GM23338 (cell line): ENCODE measurements at regions not wholly inside any gene's neighbourhood (a gene's known extent, or its start where the extent isn't known, plus 50 kb on each side); places are given as distances from the start of the nearest gene placed in this dataset.

Experiments used
- ATAC-seq: fragments of 200-7000 bp; cut with Tn5 transposase; 3 replicates; pipeline ENCODE4 v1.9.1; 2020
- DNase-seq: peaks from one replicate; pipeline ENCODE4 v3.0.0-alpha.2; 2015; ENCODE audit warnings: low spot score
- H2AFZ ChIP-seq: fragments of 200-600 bp; sonication (generic); 2 replicates; pipeline ENCODE4 v1.8.0; 2016; ENCODE audit warnings: antibody characterized with exemption, mild to moderate bottlenecking, moderate library complexity
- H3F3A ChIP-seq: fragments of 200-600 bp; sonication (generic); replicated peaks from 2 replicates; pipeline ENCODE4 v1.8.0; 2017; ENCODE audit warnings: antibody characterized with exemption, mixed run types, low read depth
- H3K27ac ChIP-seq: fragments of 200-600 bp; sonication (generic); 2 replicates; pipeline ENCODE4 v1.6.1; 2016; ENCODE audit warnings: low read depth
- H3K27me3 ChIP-seq: fragments of 200-600 bp; sonication (generic); 2 replicates; pipeline ENCODE4 v1.8.0; 2016; ENCODE audit warnings: mild to moderate bottlenecking, mixed run types, moderate library complexity; ENCODE audit not compliant: insufficient read depth
- H3K36me3 ChIP-seq: fragments of 200-600 bp; sonication (generic); 2 replicates; pipeline ENCODE4 v1.8.0; 2016; ENCODE audit warnings: mild to moderate bottlenecking; ENCODE audit not compliant: insufficient read depth
- H3K4me1 ChIP-seq: fragments of 200-600 bp; sonication (generic); 2 replicates; pipeline ENCODE4 v1.8.0; 2016; ENCODE audit warnings: mild to moderate bottlenecking, moderate library complexity; ENCODE audit not compliant: insufficient read depth
- H3K4me2 ChIP-seq: fragments of 200-600 bp; sonication (generic); 2 replicates; pipeline ENCODE4 v1.7.1; 2017; ENCODE audit warnings: mixed run types
- H3K4me3 ChIP-seq: fragments of 200-600 bp; sonication (generic); 2 replicates; pipeline ENCODE4 v1.6.1; 2016; ENCODE audit warnings: mixed run types
- H3K79me2 ChIP-seq: fragments of 200-600 bp; sonication (generic); replicated peaks from 2 replicates; pipeline ENCODE4 v1.8.0; 2017; ENCODE audit warnings: mild to moderate bottlenecking; ENCODE audit not compliant: insufficient read depth
- H3K9me2 ChIP-seq: fragments of 200-600 bp; sonication (generic); 2 replicates; pipeline ENCODE4 v1.8.0; 2017; ENCODE audit not compliant: insufficient read depth
- H4K20me1 ChIP-seq: fragments of 200-600 bp; sonication (generic); replicated peaks from 2 replicates; pipeline ENCODE4 v1.8.0; 2017; ENCODE audit warnings: mild to moderate bottlenecking; ENCODE audit not compliant: insufficient read depth
- H3K27ac Mint-ChIP-seq: 2 replicates; pipeline ENCODE4 v1.8.0; 2020; ENCODE audit warnings: inconsistent platforms, mild to moderate bottlenecking, moderate library complexity, mixed read lengths
- H3K27me3 Mint-ChIP-seq: 3 replicates; pipeline ENCODE4 v1.8.0; 2022; ENCODE audit warnings: low read depth, mild to moderate bottlenecking, moderate library complexity, mixed read lengths, inconsistent platforms; ENCODE audit not compliant: insufficient read depth, poor library complexity
- H3K36me3 Mint-ChIP-seq: 3 replicates; pipeline ENCODE4 v1.8.0; 2021; ENCODE audit warnings: low read depth, mild to moderate bottlenecking, inconsistent platforms, moderate library complexity, mixed read lengths
- H3K4me1 Mint-ChIP-seq: 3 replicates; pipeline ENCODE4 v1.8.0; 2020; ENCODE audit warnings: mild to moderate bottlenecking, inconsistent platforms, mixed read lengths
- H3K4me3 Mint-ChIP-seq: 3 replicates; pipeline ENCODE4 v1.8.0; 2021; ENCODE audit warnings: moderate library complexity, mild to moderate bottlenecking, inconsistent platforms, mixed read lengths
- H3K9me3 Mint-ChIP-seq: 3 replicates; pipeline ENCODE4 v1.8.0; 2020; ENCODE audit warnings: moderate library complexity, mild to moderate bottlenecking, inconsistent platforms, mixed read lengths
- CREB1 ChIP-seq: fragments of 250-450 bp; sonication (Bioruptor Pico); IDR thresholded peaks from 2 replicates; pipeline ENCODE4 v1.5.0; 2020; ENCODE audit warnings: low read depth, mild to moderate bottlenecking, moderate library complexity
- EZH2 ChIP-seq: fragments of 200-600 bp; sonication (generic); IDR thresholded peaks from one replicate; pipeline ENCODE4 v1.8.0; 2017; ENCODE audit warnings: antibody characterized with exemption, mild to moderate bottlenecking, low read depth; ENCODE audit not compliant: unreplicated experiment
- EZH2phosphoT487 ChIP-seq: fragments of 200-600 bp; sonication (generic); IDR thresholded peaks from one replicate; pipeline ENCODE4 v1.8.1; 2018; ENCODE audit warnings: antibody characterized with exemption; ENCODE audit not compliant: unreplicated experiment
- JUNB ChIP-seq: IDR thresholded peaks from one replicate; pipeline ENCODE4 v1.6.1; 2016; ENCODE audit warnings: antibody characterized with exemption; ENCODE audit not compliant: unreplicated experiment
- NANOG ChIP-seq: IDR thresholded peaks from 2 replicates; pipeline ENCODE4 v1.6.1; 2016; ENCODE audit warnings: antibody characterized with exemption, borderline replicate concordance
- POLR2AphosphoS5 ChIP-seq: IDR thresholded peaks from 2 replicates; pipeline ENCODE4 v1.6.1; 2016; ENCODE audit warnings: antibody characterized with exemption, low read depth
- STAT1 ChIP-seq: IDR thresholded peaks from one replicate; pipeline ENCODE4 v1.6.1; 2016; ENCODE audit warnings: antibody characterized with exemption; ENCODE audit not compliant: unreplicated experiment
- ZNF114 ChIP-seq: fragments of 250-450 bp; sonication (Bioruptor Pico); IDR thresholded peaks from 2 replicates; pipeline ENCODE4 v1.5.0; 2020; ENCODE audit warnings: mild to moderate bottlenecking, moderate library complexity
- ZNF331 ChIP-seq: fragments of 250-450 bp; sonication (Bioruptor Pico); IDR thresholded peaks from 2 replicates; pipeline ENCODE4 v1.5.0; 2020; ENCODE audit warnings: low read depth, mild to moderate bottlenecking, moderate library complexity
- TF ChIP-seq, protein P1 (sequence below): IDR thresholded peaks from 2 replicates; pipeline ENCODE4 v1.6.1; 2016; ENCODE audit warnings: antibody characterized with exemption
- TF ChIP-seq, protein P2 (sequence below): fragments of 250-450 bp; sonication (Bioruptor Pico); IDR thresholded peaks from 2 replicates; pipeline ENCODE4 v1.5.0; 2020; ENCODE audit warnings: mild to moderate bottlenecking, moderate library complexity
- TF ChIP-seq, protein P3 (sequence below): IDR thresholded peaks from one replicate; pipeline ENCODE4 v1.6.1; 2018; ENCODE audit warnings: antibody characterized with exemption; ENCODE audit not compliant: unreplicated experiment
- TF ChIP-seq, protein P4 (sequence below), 2 experiments: fragments of 200-600 bp in 1 of 2; sonication (generic) in 1 of 2; conservative IDR thresholded peaks; 2 replicates each; pipeline versions ENCODE4 v1.5.1 to v1.6.1; 2016 to 2017; ENCODE audit warnings: antibody characterized with exemption in 2 of 2, low read depth in 2 of 2, mild to moderate bottlenecking in 2 of 2, moderate library complexity in 1 of 2

DNA sequence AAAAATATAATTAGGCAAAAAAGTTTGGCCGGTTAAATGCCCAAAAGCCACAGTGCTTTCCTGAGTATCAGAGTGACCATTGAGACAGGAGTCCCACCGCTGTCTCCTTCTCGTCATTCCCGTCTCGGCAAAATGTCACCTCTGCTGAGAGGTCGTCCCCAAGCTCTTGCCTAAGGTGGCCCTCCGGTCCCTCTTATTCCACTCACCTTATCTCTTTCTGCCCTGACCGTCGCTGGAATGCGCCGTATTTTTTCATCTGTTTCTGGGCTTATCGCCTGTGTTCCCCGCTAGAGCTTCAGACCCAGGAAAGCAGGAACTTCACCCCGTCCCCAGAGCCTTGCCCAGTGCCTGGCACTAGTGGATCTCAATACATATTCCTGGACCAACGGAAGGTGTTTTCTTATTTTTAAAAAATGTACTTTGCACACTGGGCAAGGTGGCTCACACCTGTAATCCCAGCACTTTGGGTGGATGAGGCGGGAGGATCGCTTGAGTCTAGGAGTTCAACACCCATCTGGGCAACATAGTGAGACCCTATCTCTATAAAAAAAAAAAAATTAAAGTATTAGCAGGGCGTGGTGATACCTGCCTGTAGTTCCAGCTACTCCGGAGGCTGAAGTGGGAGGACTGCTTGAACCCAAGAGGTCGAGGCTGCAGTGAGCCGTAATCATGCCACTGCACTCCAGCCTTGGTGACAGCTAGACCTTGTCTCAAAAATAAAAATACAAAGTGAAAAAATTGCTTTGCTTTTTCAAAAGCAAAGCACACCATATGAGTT, 122.8 kb upstream of the PTPN1 start:
- Histone ChIP-seq H3K27me3 (no peaks in the 10 kb centered on the region), H3K27ac (no peak overlapping the region), H3F3A (no peaks in the 10 kb centered on the region), H3K9me2 (no peaks in the 10 kb centered on the region), H2AFZ (no peak overlapping the region), H3K36me3 (no peaks in the 10 kb centered on the region), H3K4me1 (no peaks in the 10 kb centered on the region), H3K79me2 (no peaks in the 10 kb centered on the region), H3K4me2 (no peak overlapping the region), H4K20me1 (no peaks in the 10 kb centered on the region), H3K4me3 (no peak overlapping the region)
- ATAC-seq, result no peak
- Mint-ChIP-seq H3K36me3 (no peaks in the 10 kb centered on the region), H3K27me3 (peaks cover 12% of the 10 kb centered on the region), H3K4me3 (no peak overlapping the region), H3K27ac (no peak overlapping the region), H3K4me1 (no peaks in the 10 kb centered on the region; the same call in 2 of the 3 replicates), H3K9me3 (no peaks in the 10 kb centered on the region)
- no peak for DNase-seq
- no peak for TF ChIP-seq ZNF114 (CRISPR knock-in tag)
- TF ChIP-seq CREB1, result no peak
- TF ChIP-seq, protein P1, sequence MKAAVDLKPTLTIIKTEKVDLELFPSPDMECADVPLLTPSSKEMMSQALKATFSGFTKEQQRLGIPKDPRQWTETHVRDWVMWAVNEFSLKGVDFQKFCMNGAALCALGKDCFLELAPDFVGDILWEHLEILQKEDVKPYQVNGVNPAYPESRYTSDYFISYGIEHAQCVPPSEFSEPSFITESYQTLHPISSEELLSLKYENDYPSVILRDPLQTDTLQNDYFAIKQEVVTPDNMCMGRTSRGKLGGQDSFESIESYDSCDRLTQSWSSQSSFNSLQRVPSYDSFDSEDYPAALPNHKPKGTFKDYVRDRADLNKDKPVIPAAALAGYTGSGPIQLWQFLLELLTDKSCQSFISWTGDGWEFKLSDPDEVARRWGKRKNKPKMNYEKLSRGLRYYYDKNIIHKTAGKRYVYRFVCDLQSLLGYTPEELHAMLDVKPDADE, result no peak
- no peak for TF ChIP-seq EZH2
- TF ChIP-seq, protein P2, sequence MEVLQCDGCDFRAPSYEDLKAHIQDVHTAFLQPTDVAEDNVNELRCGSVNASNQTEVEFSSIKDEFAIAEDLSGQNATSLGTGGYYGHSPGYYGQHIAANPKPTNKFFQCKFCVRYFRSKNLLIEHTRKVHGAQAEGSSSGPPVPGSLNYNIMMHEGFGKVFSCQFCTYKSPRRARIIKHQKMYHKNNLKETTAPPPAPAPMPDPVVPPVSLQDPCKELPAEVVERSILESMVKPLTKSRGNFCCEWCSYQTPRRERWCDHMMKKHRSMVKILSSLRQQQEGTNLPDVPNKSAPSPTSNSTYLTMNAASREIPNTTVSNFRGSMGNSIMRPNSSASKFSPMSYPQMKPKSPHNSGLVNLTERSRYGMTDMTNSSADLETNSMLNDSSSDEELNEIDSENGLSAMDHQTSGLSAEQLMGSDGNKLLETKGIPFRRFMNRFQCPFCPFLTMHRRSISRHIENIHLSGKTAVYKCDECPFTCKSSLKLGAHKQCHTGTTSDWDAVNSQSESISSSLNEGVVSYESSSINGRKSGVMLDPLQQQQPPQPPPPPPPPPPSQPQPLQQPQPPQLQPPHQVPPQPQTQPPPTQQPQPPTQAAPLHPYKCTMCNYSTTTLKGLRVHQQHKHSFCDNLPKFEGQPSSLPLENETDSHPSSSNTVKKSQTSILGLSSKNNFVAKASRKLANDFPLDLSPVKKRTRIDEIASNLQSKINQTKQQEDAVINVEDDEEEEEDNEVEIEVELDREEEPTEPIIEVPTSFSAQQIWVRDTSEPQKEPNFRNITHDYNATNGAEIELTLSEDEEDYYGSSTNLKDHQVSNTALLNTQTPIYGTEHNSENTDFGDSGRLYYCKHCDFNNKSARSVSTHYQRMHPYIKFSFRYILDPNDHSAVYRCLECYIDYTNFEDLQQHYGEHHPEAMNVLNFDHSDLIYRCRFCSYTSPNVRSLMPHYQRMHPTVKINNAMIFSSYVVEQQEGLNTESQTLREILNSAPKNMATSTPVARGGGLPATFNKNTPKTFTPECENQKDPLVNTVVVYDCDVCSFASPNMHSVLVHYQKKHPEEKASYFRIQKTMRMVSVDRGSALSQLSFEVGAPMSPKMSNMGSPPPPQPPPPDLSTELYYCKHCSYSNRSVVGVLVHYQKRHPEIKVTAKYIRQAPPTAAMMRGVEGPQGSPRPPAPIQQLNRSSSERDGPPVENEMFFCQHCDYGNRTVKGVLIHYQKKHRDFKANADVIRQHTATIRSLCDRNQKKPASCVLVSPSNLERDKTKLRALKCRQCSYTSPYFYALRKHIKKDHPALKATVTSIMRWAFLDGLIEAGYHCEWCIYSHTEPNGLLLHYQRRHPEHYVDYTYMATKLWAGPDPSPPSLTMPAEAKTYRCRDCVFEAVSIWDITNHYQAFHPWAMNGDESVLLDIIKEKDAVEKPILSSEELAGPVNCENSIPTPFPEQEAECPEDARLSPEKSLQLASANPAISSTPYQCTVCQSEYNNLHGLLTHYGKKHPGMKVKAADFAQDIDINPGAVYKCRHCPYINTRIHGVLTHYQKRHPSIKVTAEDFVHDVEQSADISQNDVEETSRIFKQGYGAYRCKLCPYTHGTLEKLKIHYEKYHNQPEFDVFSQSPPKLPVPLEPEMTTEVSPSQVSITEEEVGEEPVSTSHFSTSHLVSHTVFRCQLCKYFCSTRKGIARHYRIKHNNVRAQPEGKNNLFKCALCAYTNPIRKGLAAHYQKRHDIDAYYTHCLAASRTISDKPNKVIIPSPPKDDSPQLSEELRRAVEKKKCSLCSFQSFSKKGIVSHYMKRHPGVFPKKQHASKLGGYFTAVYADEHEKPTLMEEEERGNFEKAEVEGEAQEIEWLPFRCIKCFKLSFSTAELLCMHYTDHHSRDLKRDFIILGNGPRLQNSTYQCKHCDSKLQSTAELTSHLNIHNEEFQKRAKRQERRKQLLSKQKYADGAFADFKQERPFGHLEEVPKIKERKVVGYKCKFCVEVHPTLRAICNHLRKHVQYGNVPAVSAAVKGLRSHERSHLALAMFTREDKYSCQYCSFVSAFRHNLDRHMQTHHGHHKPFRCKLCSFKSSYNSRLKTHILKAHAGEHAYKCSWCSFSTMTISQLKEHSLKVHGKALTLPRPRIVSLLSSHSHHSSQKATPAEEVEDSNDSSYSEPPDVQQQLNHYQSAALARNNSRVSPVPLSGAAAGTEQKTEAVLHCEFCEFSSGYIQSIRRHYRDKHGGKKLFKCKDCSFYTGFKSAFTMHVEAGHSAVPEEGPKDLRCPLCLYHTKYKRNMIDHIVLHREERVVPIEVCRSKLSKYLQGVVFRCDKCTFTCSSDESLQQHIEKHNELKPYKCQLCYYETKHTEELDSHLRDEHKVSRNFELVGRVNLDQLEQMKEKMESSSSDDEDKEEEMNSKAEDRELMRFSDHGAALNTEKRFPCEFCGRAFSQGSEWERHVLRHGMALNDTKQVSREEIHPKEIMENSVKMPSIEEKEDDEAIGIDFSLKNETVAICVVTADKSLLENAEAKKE (CRISPR knock-in tag), result no peak
- TF ChIP-seq, protein P3, sequence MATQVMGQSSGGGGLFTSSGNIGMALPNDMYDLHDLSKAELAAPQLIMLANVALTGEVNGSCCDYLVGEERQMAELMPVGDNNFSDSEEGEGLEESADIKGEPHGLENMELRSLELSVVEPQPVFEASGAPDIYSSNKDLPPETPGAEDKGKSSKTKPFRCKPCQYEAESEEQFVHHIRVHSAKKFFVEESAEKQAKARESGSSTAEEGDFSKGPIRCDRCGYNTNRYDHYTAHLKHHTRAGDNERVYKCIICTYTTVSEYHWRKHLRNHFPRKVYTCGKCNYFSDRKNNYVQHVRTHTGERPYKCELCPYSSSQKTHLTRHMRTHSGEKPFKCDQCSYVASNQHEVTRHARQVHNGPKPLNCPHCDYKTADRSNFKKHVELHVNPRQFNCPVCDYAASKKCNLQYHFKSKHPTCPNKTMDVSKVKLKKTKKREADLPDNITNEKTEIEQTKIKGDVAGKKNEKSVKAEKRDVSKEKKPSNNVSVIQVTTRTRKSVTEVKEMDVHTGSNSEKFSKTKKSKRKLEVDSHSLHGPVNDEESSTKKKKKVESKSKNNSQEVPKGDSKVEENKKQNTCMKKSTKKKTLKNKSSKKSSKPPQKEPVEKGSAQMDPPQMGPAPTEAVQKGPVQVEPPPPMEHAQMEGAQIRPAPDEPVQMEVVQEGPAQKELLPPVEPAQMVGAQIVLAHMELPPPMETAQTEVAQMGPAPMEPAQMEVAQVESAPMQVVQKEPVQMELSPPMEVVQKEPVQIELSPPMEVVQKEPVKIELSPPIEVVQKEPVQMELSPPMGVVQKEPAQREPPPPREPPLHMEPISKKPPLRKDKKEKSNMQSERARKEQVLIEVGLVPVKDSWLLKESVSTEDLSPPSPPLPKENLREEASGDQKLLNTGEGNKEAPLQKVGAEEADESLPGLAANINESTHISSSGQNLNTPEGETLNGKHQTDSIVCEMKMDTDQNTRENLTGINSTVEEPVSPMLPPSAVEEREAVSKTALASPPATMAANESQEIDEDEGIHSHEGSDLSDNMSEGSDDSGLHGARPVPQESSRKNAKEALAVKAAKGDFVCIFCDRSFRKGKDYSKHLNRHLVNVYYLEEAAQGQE, result no peak
- no peak for TF ChIP-seq JUNB
- no peak for TF ChIP-seq NANOG
- no peak for TF ChIP-seq ZNF331 (CRISPR knock-in tag)
- TF ChIP-seq POLR2AphosphoS5, result no peak
- no peak for TF ChIP-seq EZH2phosphoT487
- TF ChIP-seq, protein P4, sequence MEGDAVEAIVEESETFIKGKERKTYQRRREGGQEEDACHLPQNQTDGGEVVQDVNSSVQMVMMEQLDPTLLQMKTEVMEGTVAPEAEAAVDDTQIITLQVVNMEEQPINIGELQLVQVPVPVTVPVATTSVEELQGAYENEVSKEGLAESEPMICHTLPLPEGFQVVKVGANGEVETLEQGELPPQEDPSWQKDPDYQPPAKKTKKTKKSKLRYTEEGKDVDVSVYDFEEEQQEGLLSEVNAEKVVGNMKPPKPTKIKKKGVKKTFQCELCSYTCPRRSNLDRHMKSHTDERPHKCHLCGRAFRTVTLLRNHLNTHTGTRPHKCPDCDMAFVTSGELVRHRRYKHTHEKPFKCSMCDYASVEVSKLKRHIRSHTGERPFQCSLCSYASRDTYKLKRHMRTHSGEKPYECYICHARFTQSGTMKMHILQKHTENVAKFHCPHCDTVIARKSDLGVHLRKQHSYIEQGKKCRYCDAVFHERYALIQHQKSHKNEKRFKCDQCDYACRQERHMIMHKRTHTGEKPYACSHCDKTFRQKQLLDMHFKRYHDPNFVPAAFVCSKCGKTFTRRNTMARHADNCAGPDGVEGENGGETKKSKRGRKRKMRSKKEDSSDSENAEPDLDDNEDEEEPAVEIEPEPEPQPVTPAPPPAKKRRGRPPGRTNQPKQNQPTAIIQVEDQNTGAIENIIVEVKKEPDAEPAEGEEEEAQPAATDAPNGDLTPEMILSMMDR (conservative IDR thresholded peaks at IDR 0.05; ENCODE audit: low read depth in 2 of 2), result no peak
- TF ChIP-seq STAT1, result no peak
